Ascending aorta (tissue), 2 donors: ENCODE measurements at regions not wholly inside any gene's neighbourhood (a gene's known extent, or its start where the extent isn't known, plus 50 kb on each side); places are given as distances from the start of the nearest gene placed in this dataset.

Source experiments
- DNase-seq, 2 donors: peaks; one replicate each; pipeline ENCODE4 v3.0.0-alpha.2; 2019; ENCODE audit warnings: low spot score in 2 of 2
- H3K27ac ChIP-seq, 2 donors: fragments of 200-600 bp; sonication (generic); one replicate each; pipeline ENCODE4 v1.5.1; 2016 to 2017; ENCODE audit warnings: mild to moderate bottlenecking in 1 of 2
- H3K27me3 ChIP-seq: fragments of 200-600 bp; sonication (generic); one replicate; pipeline ENCODE4 v1.5.1; 2017
- H3K36me3 ChIP-seq, 2 donors: fragments of 200-600 bp; sonication (generic); one replicate each; pipeline ENCODE4 v1.5.1; 2016
- H3K4me1 ChIP-seq, 2 donors: fragments of 200-600 bp; sonication (generic); one replicate each; pipeline ENCODE4 v1.5.1; 2016 to 2017; ENCODE audit warnings: mild to moderate bottlenecking in 1 of 2
- H3K4me3 ChIP-seq, 2 donors: fragments of 200-600 bp; sonication (generic); one replicate each; pipeline ENCODE4 v1.5.1; 2016 to 2017; ENCODE audit warnings: mild to moderate bottlenecking in 1 of 2
- H3K9me3 ChIP-seq, 2 donors: fragments of 200-600 bp; sonication (generic); one replicate each; pipeline ENCODE4 v1.5.1; 2016
- intact Hi-C: fragments of 100-400 bp; cut with DNase I; formaldehyde crosslinking; loops from one replicate; pipeline ENCODE4 v1.15.1; 2023
- TF ChIP-seq, protein P1 (sequence below), 3 experiments: fragments of 200-600 bp in 2 of 3; fragments of 450-650 bp in 1 of 3; sonication (generic) in 2 of 3; IDR thresholded peaks; one replicate each; pipeline ENCODE4 v1.5.1; 2016 to 2019; ENCODE audit warnings: antibody characterized with exemption in 3 of 3, mild to moderate bottlenecking in 1 of 3, moderate library complexity in 1 of 3

DNA sequence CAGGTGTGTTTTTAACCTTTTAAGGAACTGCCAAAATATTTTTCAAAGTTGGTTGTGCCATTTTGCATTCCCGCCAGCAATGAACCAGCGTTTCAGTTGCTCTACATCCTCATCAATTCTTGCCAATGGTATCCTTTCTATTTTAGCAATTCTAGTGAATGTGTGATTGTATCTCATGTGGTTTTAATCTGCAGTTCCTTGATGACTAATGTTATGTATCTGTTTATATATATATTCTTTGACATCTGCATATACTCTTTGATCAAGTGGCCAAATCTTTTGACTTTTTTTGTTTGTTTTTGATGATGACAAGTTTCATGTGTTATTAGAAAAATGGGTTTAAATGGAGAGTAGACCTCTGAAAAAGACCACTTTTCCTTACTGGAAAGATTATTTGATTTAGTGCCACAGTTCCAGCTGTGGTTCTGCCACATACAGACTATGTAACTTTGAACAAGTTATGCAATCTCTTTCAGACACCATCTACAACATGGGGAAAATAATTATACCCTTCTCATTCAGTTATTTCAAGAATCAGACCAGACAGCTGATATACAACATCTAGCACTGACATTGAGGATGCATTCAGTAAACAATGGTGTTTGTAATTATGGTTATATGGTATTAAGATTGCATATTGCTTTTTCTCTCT lies 146.3 kb upstream of the CNOT2 start:
- Histone ChIP-seq H3K4me3 (no peak overlapping the region), H3K4me1 (no peaks in the 10 kb centered on the region), H3K27me3 (no peaks in the 10 kb centered on the region), H3K36me3 (no peaks in the 10 kb centered on the region), H3K27ac (no peak overlapping the region), H3K9me3 (no peaks in the 10 kb centered on the region)
- TF ChIP-seq, protein P1, sequence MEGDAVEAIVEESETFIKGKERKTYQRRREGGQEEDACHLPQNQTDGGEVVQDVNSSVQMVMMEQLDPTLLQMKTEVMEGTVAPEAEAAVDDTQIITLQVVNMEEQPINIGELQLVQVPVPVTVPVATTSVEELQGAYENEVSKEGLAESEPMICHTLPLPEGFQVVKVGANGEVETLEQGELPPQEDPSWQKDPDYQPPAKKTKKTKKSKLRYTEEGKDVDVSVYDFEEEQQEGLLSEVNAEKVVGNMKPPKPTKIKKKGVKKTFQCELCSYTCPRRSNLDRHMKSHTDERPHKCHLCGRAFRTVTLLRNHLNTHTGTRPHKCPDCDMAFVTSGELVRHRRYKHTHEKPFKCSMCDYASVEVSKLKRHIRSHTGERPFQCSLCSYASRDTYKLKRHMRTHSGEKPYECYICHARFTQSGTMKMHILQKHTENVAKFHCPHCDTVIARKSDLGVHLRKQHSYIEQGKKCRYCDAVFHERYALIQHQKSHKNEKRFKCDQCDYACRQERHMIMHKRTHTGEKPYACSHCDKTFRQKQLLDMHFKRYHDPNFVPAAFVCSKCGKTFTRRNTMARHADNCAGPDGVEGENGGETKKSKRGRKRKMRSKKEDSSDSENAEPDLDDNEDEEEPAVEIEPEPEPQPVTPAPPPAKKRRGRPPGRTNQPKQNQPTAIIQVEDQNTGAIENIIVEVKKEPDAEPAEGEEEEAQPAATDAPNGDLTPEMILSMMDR (IDR thresholded peaks at IDR 0.05) = no peak
- no peak for DNase-seq
- intact Hi-C loops = no loop called here

DNA sequence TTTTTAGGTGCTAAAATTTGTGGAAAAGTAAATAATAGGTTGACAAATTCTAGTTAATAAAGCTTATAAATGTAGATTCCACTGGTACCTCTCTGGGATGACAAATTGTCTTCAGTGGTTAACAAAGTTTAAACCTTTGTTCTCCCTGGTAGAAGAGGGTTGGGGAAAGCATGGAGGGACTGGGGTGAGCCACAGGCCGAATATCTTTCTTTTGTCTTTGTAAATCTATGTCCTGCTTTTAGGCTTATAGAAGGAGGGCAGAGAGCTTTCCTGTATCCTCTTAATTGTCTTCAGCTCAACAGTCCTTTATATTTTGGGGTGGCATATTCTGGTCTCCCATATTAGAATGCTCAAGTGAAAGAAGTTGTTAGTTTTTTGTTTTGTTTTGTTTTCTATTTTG lies 142.2 kb upstream of the CNOT2 start:
- Histone ChIP-seq H3K27me3 (no peaks in the 10 kb centered on the region), H3K27ac (no peak overlapping the region), H3K9me3 (no peaks in the 10 kb centered on the region), H3K36me3 (no peaks in the 10 kb centered on the region), H3K4me3 (no peak overlapping the region), H3K4me1 (no peaks in the 10 kb centered on the region)
- TF ChIP-seq, protein P1 (IDR thresholded peaks at IDR 0.05) = no peak
- DNase-seq = no peak
- intact Hi-C loops = no loop called here

DNA sequence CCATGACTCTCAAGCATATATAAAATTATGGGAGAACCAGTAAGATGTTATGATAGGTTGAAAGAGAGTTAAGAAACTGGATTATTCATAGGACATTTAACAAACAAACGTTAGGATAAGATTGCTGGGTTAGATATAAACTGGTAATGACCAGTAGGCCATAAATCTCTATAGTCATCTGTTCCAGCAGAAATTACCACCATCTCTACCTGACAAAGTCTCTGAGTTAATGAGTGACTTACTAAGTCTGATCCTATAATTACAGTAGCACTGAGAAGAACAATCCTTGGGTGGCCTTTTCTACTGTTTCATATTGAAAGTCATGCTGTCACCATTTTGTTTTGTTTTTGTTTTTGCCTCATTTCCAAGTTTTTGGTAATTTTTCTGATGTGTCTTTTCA lies 136.9 kb upstream of the CNOT2 start:
- TF ChIP-seq, protein P1 (IDR thresholded peaks at IDR 0.05) = no peak

DNA sequence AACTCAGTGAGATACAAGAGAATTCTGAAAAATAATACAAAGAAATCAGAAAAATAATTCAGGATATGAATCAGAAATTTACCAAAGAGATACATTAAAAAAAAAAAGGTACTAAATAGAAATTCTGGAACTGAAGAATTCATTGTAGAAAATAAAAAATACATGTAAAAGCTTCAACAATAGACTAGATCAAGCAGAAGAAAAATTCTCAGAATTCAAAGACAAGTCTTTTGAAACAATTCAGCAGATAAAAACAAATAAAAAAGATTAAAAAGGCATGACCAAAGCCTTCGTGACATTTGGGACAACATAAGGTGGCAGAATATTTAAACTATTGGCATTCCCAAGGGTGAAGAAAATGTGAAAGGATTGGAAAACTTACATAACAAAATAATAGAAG lies 133.1 kb upstream of the CNOT2 start:
- Histone ChIP-seq H3K36me3 (no peaks in the 10 kb centered on the region), H3K27ac (no peak overlapping the region), H3K9me3 (peaks cover 0 to 24% of the 10 kb centered on the region in 2 donors), H3K27me3 (no peaks in the 10 kb centered on the region), H3K4me1 (no peaks in the 10 kb centered on the region), H3K4me3 (no peak overlapping the region)
- TF ChIP-seq, protein P1 (IDR thresholded peaks at IDR 0.05) = no peak
- no peak for DNase-seq
- intact Hi-C loops = no loop called here

More for the DNA sequence above, 136.9 kb upstream of the CNOT2 start:
- Histone ChIP-seq H3K4me1 (no peaks in the 10 kb centered on the region), H3K27me3 (no peaks in the 10 kb centered on the region), H3K9me3 (peaks cover 0 to 21% of the 10 kb centered on the region in 2 donors), H3K36me3 (no peaks in the 10 kb centered on the region), H3K4me3 (no peak overlapping the region), H3K27ac (no peak overlapping the region)
- intact Hi-C loops = no loop called here
- no peak for DNase-seq

DNA sequence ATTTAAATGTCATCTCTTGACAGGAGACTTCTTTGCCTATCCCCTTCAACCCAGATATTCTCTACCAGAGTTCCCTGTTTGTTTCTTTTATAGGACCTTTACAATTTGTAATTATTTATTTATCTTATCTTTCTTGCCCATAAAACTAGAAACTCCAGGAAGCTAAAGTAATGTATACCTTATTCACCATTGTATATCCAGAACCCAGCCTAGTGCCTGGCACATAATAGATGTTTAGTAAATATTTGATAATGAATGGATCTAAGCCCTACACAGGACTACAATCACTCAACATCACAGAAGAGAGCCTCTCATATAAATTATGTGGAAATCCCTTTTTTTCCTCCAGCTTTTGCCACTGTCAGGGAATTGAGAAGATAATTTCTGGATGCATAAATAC lies 125.6 kb upstream of the CNOT2 start:
- intact Hi-C loops = no loop called here
- Histone ChIP-seq H3K9me3 (no peaks in the 10 kb centered on the region), H3K4me3 (no peak overlapping the region)

More for the DNA sequence above, 125.6 kb upstream of the CNOT2 start:
- Histone ChIP-seq H3K36me3 (no peaks in the 10 kb centered on the region), H3K4me1 (no peaks in the 10 kb centered on the region), H3K27me3 (no peaks in the 10 kb centered on the region), H3K27ac (no peak overlapping the region)
- TF ChIP-seq, protein P1 (IDR thresholded peaks at IDR 0.05) = no peak
- DNase-seq = no peak
